GM21619 (cell line): ENCODE measurements at regions not wholly inside any gene's neighbourhood (a gene's known extent, or its start where the extent isn't known, plus 50 kb on each side); places are given as distances from the start of the nearest gene placed in this dataset.
"Not testable (repeated sequence)": the region's sequence is repeated elsewhere in the genome, so short reads cannot be mapped to it uniquely, and the experiment has no call there.

Experiments
- ATAC-seq: cut with Tn5 transposase; IDR thresholded peaks from one replicate; pipeline ENCODE4 v1.9.1; 2021; ENCODE audit not compliant: unreplicated experiment

DNA sequence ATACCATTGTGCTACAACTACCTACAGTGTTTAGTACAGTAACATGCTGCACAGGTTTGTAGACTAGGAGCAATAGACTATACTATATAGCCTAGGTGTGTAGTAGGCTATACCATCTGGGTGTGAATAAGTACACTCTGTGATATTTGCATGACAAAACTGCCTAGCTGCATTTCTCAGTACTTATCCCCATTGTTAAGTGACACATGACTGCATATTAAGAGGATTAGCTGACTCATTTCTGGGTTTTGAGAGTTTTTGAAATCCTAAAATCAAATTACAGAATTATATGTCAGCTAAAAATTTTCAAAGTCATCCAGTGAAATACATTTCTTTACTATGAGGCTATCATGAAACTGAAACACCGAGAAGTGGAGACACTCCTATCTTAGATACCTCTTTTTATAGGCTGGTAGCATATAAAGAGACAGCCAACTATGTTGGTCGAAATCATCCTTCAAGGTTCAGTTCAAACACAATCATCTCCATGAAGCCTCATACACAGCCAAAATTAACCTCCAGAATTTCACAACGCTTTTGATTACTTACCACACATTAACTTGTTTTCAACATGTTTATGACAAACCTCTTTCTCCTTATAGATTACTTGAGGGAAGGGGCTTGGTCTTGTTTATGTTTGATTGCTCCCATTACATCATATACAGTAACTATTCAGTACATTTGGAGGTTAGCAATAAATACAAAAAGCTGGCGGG, 89.8 kb upstream of the ANK3 start:
- no peak for ATAC-seq

DNA sequence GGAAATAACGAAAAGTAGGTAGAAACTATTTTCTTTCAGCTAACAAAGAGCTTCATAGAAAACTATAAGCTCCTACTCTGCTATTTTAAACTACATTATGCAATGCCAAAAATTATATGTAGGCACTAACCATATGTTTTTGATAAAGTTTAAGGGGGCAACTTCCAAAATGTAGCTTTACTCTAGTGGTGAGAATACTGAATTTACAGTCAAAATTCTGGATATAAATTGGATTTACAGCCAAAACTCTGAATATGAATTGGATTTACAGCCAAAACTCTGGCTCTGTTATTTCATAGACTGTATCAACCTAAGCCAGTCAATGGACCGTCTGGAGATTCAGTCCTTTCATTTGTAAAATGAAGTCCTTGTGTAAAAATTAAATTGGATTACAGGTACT, 86.8 kb upstream of the ANK3 start:
- ATAC-seq = no peak

DNA sequence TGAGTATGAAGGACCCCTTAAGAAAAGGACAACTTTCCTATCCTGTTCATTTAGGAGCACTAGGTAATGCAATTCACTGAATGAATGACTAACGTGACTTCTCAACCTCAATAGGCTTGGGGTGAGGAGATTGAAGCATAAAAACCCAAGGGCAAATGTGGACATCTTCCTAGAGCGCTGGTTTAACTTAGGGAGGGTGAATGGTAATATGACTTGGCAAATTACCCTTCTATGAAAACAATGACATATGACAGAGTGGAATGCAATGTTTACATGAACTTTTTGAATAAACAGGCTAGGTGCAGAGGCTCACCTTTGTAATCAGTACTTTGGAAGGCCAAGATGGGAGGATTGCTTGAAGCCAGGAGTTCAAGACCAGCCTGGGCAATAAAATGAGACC, 83.9 kb upstream of the ANK3 start:
- no peak for ATAC-seq

- no peak for ATAC-seq
These were observed 80.4 kb upstream of the ANK3 start for GRCh38 chr10:60470091-60470490.

DNA sequence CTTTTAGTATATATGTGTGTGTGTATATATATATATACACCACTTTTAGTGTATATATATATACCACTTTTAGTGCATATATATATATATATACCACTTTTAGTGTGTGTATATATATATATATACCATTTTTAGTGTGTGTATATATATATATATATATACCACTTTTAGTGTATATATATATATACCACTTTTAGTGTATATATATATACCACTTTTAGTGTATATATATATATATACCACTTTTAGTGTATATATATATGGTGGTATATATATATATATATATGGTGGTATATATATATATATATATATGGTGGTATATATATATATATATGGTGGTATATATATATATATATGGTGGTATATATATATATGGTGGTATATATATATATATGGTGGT, 79.5 kb upstream of the ANK3 start:
- not testable (repeated sequence) for ATAC-seq

GRCh38 chr10:60467202-60467546, 77.5 kb upstream of the ANK3 start:
- ATAC-seq = no peak

DNA sequence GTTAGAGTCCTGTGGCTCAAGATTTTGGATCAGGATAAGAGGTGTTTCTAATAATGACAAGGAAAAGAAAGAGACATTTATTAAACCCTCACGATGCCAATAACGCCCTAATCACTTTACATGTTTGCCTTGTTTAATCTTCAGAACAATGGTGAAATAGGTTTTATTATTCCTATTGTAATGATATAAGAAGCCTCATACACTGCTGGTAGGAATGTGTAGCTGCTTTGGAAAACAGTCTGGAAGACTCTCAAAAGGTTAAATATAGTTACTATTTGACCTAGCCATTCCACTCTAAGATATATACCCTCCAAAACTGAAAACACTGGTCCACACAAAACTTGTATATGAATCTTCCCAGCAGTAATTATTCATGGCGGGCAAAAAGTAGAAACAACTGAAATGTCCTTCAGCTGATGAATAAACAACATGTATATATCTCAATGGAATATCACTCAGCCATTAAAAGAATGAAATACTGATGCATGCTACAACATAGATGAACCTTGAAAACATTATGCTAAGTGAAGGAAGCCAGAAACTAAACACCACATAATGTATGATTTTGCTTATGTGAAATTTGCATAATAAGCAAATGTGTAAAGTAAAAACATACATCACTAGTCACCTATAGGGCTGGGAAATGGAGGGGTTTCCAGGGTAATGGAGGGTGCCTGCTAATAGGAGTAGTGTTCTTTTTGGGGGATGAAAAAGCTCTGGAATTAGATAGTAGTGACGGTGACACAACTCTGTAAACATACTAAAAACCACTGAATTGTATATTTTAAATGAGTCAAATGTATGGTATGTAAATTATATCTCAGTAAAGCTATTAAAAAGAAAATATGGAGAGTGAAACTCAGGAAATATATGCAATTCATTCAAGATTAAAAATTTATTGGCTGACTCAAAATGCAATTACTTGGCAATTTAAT, 76.9 kb upstream of the ANK3 start:
- no peak for ATAC-seq

GRCh38 chr10:60465801-60466200, 76.1 kb upstream of the ANK3 start:
- ATAC-seq = no peak

GRCh38 chr10:60464659-60465058, 75.0 kb upstream of the ANK3 start:
- ATAC-seq = no peak

GRCh38 chr10:60463746-60464145, 74.1 kb upstream of the ANK3 start:
- ATAC-seq = no peak

GRCh38 chr10:60461688-60462087, 72.0 kb upstream of the ANK3 start:
- no peak for ATAC-seq

DNA sequence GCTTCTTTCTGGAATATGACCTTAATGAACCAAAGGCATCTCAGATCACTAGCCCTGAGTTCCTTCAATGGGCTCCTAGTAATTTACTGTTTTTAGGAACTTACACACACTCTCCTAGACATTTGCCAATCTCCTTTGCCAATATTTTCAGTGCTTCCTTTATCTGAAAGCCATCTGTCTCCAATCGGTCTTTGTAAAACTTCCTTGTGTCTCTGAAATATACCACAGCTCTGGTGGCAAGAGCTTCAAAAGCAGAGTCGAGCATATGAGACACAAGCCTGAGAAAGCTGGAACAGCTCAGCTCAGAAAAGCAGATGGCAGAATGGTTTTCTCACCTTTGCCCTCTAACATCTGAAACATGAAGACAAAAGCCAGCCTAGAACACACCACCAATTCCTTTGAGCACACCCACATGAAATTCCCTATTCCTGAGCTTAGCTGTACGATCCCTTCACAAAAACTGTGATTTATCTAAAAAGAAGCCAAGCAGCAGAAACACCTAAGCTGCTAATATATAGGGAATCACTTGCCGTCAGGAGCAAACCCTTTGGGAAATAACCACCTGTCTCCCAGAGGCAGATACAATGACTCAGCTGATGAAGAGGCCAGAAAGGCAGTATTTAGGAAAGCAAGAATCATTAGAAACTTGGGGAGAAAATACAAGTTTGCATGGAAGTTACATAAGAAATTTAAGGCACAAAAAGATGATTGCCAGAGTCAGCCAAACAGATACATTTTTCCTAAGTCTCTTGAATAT, 70.2 kb upstream of the ANK3 start:
- ATAC-seq = no peak

GRCh38 chr10:60456053-60456452, 66.4 kb upstream of the ANK3 start:
- ATAC-seq = no peak

- no peak for ATAC-seq
These were observed 64.7 kb upstream of the ANK3 start for GRCh38 chr10:60454336-60454735.

- ATAC-seq = no peak
These were observed 63.4 kb upstream of the ANK3 start for GRCh38 chr10:60453036-60453435.

GRCh38 chr10:60450291-60450690, 60.6 kb upstream of the ANK3 start:
- no peak for ATAC-seq

- ATAC-seq = no peak
These were observed 58.6 kb upstream of the ANK3 start for GRCh38 chr10:60448246-60448645.

- no peak for ATAC-seq
These were observed 57.2 kb upstream of the ANK3 start for GRCh38 chr10:60446851-60447250.

DNA sequence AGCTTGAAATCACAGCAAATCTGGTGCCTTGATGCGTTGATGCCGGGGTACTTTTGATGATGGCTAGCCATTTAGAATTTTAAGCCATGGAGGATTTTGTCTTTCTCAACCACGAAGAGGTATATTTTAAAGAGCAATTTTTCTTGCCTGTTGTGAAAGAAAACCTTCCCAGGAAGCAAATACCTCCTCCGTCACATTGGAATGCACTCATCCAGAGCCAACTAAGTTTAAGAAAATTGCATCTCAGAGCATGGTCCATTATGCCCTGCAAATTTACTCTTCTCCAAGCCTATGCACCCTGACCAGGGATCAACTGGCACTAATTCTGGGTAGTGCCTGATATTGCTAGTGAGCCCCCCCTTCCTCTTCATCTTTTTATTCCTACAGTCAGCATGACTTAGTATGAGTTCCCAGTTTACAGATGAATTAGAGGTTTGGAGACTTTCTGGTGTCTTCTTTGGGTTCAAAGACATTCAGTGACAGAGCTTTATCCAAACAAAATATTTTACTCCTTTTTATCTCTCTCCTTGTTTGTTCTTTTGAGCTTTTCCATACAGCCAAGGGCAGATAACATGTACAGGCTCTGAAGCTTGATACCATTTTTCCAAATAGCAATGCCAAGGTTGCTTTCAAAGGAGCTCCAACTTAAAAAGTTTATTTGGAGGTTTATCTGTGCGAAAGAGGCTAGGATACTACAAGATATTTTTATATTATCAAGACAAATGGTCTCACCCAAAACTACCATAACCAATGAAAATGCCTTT, 56.6 kb upstream of the ANK3 start:
- ATAC-seq = no peak

GRCh38 chr10:60444494-60445064, 54.9 kb upstream of the ANK3 start:
- ATAC-seq = no peak

DNA sequence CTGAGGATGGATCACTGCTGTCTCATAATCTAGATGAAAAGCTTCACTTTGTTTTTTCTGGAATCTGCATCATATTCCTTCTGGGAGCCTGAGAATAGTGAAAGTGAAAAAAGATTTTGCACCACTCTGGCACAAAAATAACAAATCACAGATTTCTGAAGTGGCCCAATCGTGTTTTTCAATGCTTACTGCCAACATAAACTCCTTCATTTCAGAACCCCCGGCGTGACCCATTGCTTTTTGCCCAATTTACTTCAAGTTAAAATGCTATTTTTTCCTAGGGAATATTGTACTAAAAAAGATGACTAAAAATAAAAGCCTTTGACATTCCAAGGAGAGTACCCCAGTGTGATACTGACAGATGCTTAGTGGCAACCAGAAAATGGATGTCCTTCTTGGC, 53.7 kb upstream of the ANK3 start:
- ATAC-seq = no peak
